HG03575 (cell line): ENCODE measurements at regions not wholly inside any gene's neighbourhood (a gene's known extent, or its start where the extent isn't known, plus 50 kb on each side); places are given as distances from the start of the nearest gene placed in this dataset.
"Not testable (repeated sequence)": the region's sequence is repeated elsewhere in the genome, so short reads cannot be mapped to it uniquely, and the experiment has no call there.

Experiments
- ATAC-seq: cut with Tn5 transposase; IDR thresholded peaks from one replicate; pipeline ENCODE4 v1.9.1; 2021; ENCODE audit not compliant: unreplicated experiment, insufficient number of reproducible peaks, low FRiP score; ENCODE audit errors: extremely low read depth

GRCh38 chr12:41652981-41653380, 464.9 kb downstream of the PDZRN4 start:
- ATAC-seq = no peak

- no peak for ATAC-seq
Observed at GRCh38 chr12:41645624-41646023, 457.5 kb downstream of the PDZRN4 start.

GRCh38 chr12:41642808-41643207, 454.7 kb downstream of the PDZRN4 start:
- not testable (repeated sequence) for ATAC-seq

- ATAC-seq = no peak
Observed at GRCh38 chr12:41636653-41637052, 448.5 kb downstream of the PDZRN4 start.

GRCh38 chr12:41635626-41636364, 447.7 kb downstream of the PDZRN4 start:
- ATAC-seq = no peak

- no peak for ATAC-seq
Observed at GRCh38 chr12:41634091-41634490, 446.0 kb downstream of the PDZRN4 start.

DNA sequence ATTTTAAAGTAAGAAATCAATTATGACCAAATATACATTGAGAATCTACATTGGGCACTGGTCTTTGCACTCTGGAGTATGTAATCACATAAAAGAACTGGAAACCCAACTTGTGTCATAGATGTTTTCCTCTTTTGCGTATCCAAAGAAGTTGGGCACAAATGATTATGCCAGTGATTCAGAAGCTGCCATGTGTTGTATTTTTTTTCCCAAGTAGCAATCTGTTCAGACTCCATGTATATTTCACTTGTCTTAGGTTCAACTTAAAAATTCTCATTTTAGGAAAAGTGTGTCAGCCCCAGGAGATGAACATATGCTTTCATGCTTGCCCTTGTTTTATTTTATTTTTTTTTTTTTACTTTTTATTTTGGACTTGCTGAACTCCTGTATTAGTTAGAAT, 441.5 kb downstream of the PDZRN4 start:
- no peak for ATAC-seq

DNA sequence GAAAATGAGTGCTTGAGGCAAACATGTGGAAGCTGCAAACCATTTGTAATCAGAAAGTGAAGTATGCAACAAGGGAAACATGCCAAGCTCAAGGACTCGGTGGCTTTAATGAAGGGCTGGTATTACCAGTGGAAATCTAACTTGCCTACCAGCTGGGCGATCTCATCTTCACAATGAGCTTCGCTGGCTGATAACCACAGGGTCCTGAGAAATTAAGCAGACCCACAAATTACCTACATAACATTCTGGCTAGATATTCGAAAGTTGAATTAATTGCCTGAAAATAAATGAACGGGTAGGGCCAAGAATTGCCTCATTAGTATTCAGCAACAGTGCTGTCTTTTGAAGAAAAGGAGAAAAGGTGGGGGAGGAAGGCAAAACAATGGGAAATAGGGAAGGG, 439.4 kb downstream of the PDZRN4 start:
- no peak for ATAC-seq

DNA sequence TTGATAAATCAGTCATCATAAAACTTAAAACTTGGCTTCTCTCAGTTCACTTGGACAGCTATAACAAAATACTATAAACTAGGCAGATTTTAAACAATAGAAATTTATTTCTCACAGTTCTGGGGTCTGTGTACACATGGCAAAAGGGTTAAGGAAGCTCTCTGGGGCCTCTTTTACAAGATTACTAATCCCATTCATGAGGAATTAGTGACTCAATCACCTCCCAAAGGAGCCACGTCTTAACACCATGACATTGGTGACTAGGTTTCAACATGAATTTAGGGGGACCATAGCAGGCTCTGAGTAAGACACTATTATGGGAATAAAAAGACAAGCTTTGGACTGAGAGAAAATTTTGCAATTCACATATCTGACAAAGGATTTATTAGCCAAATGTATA, 436.5 kb downstream of the PDZRN4 start:
- ATAC-seq = no peak
